ENCODE measurements at regions not wholly inside any gene's neighbourhood (a gene's known extent, or its start where the extent isn't known, plus 50 kb on each side); places are given as distances from the start of the nearest gene placed in this dataset.

GRCh38 chrX:66504481-66504880 is 134.4 kb downstream of the EDA2R start:
- TF ChIP-seq RAD21 (conservative IDR thresholded peaks at IDR 0.05 in 1 of 2, IDR thresholded peaks at IDR 0.05 in 1 of 2) (no peak), REST (IDR thresholded peaks at IDR 0.05) (no peak), POLR2A (IDR thresholded peaks at IDR 0.05; ENCODE audit: low read length) (no peak), CTCF (IDR thresholded peaks at IDR 0.05) (no peak), FOSL2 (IDR thresholded peaks at IDR 0.05) (no peak), FOSL2 (CRISPR knock-in tag; IDR thresholded peaks at IDR 0.05) (no peak)

Data from A549 (cell line).